HCT116 (cell line): ENCODE measurements at regions not wholly inside any gene's neighbourhood (a gene's known extent, or its start where the extent isn't known, plus 50 kb on each side); places are given as distances from the start of the nearest gene placed in this dataset.

Experiments
- CBX3 ChIP-seq: IDR thresholded peaks from 2 replicates; pipeline ENCODE4 v1.6.1; 2012; ENCODE audit warnings: low read depth
- CEBPB ChIP-seq: IDR thresholded peaks from 2 replicates; pipeline ENCODE4 v1.6.1; 2012; ENCODE audit warnings: low read depth
- EGR1 ChIP-seq: IDR thresholded peaks from 2 replicates; pipeline ENCODE4 v1.6.1; 2012; ENCODE audit warnings: low read depth
- EZH2 ChIP-seq: fragments of 200-600 bp; sonication (generic); IDR thresholded peaks from 2 replicates; pipeline ENCODE4 v1.6.1; 2017; ENCODE audit warnings: antibody characterized with exemption, mixed run types
- EZH2phosphoT487 ChIP-seq: fragments of 200-600 bp; IDR thresholded peaks from 2 replicates; pipeline ENCODE4 v1.6.1; 2018; ENCODE audit warnings: antibody characterized with exemption, borderline replicate concordance
- JUND ChIP-seq: IDR thresholded peaks from 2 replicates; pipeline ENCODE4 v1.6.1; 2012
- POLR2A ChIP-seq: IDR thresholded peaks from 2 replicates; pipeline ENCODE4 v1.7.0; 2011; ENCODE audit warnings: borderline replicate concordance; ENCODE audit not compliant: insufficient read depth, insufficient read length; ENCODE audit errors: extremely low read depth
- RAD21 ChIP-seq: IDR thresholded peaks from 2 replicates; pipeline ENCODE4 v1.6.1; 2012; ENCODE audit warnings: low read depth, mild to moderate bottlenecking
- YY1 ChIP-seq: IDR thresholded peaks from 2 replicates; pipeline ENCODE4 v1.6.1; 2011; ENCODE audit warnings: low read length, low read depth, moderate library complexity, mild to moderate bottlenecking; ENCODE audit not compliant: insufficient replicate concordance; ENCODE audit errors: extremely low read depth
- TF ChIP-seq, protein P1 (sequence below), 3 experiments: fragments of 200-600 bp in 1 of 3; sonication (generic) in 1 of 3; IDR thresholded peaks in 2 of 3; conservative IDR thresholded peaks in 1 of 3; 2 replicates each; pipeline ENCODE4 v1.5.1; 2012 to 2017; ENCODE audit warnings: low read depth in 2 of 3, low read length in 2 of 3, antibody characterized with exemption in 1 of 3, borderline replicate concordance in 1 of 3, control low read depth in 1 of 3, mild to moderate bottlenecking in 1 of 3, mixed read lengths in 1 of 3, mixed run types in 1 of 3, moderate library complexity in 1 of 3; ENCODE audit not compliant: insufficient read depth in 1 of 3
- TF ChIP-seq, protein P2 (sequence below): IDR thresholded peaks from 2 replicates; pipeline ENCODE4 v1.6.1; 2012
- TF ChIP-seq, protein P3 (sequence below): IDR thresholded peaks from 2 replicates; pipeline ENCODE4 v1.6.1; 2012

DNA sequence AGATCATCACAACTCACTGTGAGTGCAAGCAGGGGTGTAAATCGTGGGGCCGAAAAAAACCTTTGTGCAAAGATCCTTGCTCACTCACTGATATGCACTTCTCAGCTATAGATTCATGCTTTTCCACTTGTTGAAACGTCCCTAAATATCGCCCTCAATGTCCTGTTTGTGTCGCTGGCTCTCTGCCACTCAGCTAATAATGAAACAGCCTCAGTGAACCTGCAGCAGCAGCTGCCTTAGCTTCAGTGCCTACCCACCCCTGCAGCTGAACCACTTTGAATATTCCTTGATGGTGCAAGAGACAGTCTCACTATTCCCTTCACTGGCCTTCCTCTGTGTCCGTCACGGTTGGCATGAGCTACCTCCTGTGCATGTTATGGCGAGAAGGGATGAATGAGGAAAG is 128.9 kb upstream of the NAA20 start:
- TF ChIP-seq, protein P1, sequence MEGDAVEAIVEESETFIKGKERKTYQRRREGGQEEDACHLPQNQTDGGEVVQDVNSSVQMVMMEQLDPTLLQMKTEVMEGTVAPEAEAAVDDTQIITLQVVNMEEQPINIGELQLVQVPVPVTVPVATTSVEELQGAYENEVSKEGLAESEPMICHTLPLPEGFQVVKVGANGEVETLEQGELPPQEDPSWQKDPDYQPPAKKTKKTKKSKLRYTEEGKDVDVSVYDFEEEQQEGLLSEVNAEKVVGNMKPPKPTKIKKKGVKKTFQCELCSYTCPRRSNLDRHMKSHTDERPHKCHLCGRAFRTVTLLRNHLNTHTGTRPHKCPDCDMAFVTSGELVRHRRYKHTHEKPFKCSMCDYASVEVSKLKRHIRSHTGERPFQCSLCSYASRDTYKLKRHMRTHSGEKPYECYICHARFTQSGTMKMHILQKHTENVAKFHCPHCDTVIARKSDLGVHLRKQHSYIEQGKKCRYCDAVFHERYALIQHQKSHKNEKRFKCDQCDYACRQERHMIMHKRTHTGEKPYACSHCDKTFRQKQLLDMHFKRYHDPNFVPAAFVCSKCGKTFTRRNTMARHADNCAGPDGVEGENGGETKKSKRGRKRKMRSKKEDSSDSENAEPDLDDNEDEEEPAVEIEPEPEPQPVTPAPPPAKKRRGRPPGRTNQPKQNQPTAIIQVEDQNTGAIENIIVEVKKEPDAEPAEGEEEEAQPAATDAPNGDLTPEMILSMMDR (IDR thresholded peaks at IDR 0.05 in 2 of 3, conservative IDR thresholded peaks at IDR 0.05 in 1 of 3; ENCODE audit: borderline replicate concordance in 1 of 3, insufficient read depth in 1 of 3, low read depth in 2 of 3, low read length in 2 of 3) = no peak
- TF ChIP-seq POLR2A = no peak
- no peak for TF ChIP-seq EZH2
- TF ChIP-seq, protein P2, sequence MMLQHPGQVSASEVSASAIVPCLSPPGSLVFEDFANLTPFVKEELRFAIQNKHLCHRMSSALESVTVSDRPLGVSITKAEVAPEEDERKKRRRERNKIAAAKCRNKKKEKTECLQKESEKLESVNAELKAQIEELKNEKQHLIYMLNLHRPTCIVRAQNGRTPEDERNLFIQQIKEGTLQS = no peak
- no peak for TF ChIP-seq EZH2phosphoT487
- TF ChIP-seq EGR1 = no peak
- TF ChIP-seq RAD21 = no peak
- TF ChIP-seq CBX3 = no peak
- TF ChIP-seq YY1 = no peak
- TF ChIP-seq JUND = no peak
- TF ChIP-seq, protein P3, sequence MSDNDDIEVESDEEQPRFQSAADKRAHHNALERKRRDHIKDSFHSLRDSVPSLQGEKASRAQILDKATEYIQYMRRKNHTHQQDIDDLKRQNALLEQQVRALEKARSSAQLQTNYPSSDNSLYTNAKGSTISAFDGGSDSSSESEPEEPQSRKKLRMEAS = no peak
- no peak for TF ChIP-seq CEBPB
